Breast epithelium (tissue), 3 donors: ENCODE measurements at regions not wholly inside any gene's neighbourhood (a gene's known extent, or its start where the extent isn't known, plus 50 kb on each side); places are given as distances from the start of the nearest gene placed in this dataset.

ENCODE experiments used
- CTCF ChIP-seq, 3 donors: fragments of 450-650 bp; IDR thresholded peaks; one replicate each; pipeline ENCODE4 v1.5.1; 2016 to 2017; ENCODE audit warnings: antibody characterized with exemption in 3 of 3, mild to moderate bottlenecking in 3 of 3, moderate library complexity in 3 of 3
- POLR2A ChIP-seq: fragments of 450-650 bp; IDR thresholded peaks from one replicate; pipeline ENCODE4 v1.6.1; 2016; ENCODE audit warnings: antibody characterized with exemption, mild to moderate bottlenecking, moderate library complexity
- POLR2AphosphoS5 ChIP-seq, 3 donors: sonication (generic); formaldehyde crosslinking; IDR thresholded peaks; one replicate each; pipeline ENCODE4 v1.6.1; 2017; ENCODE audit warnings: antibody characterized with exemption in 3 of 3

- TF ChIP-seq CTCF (IDR thresholded peaks at IDR 0.05) (no peak), POLR2AphosphoS5 (IDR thresholded peaks at IDR 0.05) (no peak), POLR2A (no peak)
Observed at GRCh38 chr6:44708208-44708607, 320.7 kb downstream of the CDC5L start.
